ENCODE measurements at regions not wholly inside any gene's neighbourhood (a gene's known extent, or its start where the extent isn't known, plus 50 kb on each side); places are given as distances from the start of the nearest gene placed in this dataset.

DNA sequence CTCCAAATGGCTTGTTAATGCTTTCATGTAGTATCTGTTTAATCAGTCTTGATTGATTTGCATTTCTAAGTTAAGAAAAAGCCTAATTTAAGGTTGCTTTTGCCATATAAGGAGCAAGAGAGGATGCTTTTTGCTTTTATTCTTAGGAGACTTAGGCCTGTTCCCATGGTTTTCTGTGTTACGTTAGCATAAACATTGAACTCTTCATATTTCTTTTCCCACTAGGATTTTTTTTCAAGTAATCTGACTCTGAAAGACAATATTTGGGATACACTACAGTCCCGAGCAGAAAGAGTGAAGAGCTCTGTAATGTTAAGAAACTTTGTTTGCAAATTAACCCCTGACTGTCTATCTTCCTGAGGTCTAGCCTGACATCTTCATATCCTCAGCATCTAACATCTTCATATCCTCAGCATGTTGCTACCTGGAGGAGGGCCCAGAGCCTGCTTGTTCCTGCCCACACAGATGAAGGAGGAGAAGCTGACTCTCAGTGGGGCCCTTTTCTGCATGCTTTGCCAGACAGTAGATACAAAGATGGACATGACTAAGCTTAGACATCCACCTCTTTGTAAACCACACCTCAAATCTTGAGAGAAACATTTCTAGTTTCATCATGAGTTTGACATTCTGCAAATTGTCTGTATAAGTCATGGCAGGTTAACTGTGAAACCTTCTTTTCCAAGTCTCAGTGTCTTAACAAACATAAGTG, 86.2 kb upstream of the COL6A5 start:
- no peak for DNase-seq (ENCODE audit: low read depth, low spot score)

DNA sequence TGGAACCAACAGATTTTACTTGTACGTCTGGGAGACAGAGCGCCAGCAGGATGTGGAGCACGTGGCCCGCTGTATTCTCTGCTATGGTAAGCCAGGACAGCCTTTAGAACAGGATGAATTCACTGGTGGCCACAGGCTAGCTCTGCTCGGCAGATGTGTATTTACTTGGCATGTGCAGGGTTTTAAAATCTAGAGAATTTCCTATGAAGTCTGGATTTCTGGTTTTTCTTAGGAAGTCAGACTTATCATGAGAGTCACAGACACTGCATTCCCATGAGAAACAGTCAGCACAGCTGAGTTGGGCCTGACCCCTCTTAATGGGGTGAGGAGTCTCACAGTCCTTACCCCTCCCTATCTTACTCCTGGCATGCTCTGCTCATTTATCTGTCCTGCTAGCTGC, 84.6 kb upstream of the COL6A5 start:
- no peak for DNase-seq (ENCODE audit: low read depth, low spot score)

DNA sequence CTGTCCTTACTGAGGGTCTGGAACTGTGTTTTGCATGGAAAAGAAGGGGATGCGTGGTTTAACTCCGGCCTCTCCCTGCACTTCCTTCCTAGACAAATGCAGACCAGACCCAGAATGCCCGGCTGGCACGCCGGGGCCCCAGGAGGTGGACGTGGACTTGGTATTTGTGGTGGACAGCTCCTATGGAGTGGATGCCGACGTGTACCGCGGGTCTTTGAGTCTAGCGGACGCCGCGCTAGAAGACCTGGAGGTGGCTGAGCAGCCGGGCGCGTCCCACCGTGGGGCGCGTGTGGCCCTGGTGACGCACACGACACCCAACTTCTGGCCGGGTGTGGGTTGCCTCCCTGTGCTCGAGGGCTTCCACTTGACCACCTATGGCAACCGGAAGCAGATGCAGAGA, 81.8 kb upstream of the COL6A5 start:
- no peak for DNase-seq (ENCODE audit: low read depth, low spot score)

DNA sequence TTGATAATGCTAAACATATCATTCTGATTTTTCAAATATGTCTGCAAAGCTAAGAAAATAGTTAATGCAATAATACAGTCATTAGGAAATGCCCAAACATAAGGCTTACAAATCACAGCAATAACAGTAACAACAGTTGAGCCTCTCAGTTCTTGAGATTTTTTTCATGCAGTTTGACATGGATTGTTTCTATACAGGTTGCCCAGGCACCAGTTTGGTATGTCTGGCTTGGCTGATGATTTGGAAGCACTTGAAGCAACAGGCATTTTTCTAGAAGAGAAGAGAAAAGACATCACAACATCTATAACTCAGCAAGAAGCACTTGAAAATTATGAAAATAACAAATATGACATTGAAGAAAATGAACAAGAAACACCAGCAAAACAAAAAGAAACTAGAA, 78.7 kb upstream of the COL6A5 start:
- no peak for DNase-seq (ENCODE audit: low read depth, low spot score)

DNA sequence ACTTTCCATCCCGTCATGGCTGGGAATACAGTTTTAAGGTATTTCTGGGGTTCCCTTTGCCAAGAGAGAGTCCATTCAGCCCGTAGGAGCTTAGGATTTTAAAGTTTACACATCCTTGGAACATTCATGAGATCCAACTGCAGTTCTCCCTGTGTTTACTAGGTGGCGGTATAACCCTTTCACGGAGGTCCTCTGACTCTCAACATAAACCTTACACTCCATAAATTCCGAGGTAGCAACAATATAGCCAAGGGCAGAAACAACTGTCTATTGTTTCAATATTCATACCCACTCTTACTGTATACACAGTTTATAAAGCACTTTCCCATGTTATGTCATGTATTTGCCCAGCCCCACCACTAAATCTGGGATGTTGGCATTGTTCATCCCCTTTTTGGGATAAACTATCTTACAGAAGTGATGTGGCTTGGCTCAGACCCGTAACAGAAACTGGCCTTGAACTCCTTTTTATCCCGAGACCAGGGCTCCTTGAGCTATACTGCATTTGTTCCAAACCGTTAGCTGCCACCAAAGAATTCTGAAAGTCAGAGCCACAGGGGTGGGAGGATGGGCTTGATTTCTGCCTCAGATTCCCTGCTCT, 69.2 kb upstream of the COL6A5 start:
- peak; percentile 3 for DNase-seq (ENCODE audit: low read depth, low spot score)

DNA sequence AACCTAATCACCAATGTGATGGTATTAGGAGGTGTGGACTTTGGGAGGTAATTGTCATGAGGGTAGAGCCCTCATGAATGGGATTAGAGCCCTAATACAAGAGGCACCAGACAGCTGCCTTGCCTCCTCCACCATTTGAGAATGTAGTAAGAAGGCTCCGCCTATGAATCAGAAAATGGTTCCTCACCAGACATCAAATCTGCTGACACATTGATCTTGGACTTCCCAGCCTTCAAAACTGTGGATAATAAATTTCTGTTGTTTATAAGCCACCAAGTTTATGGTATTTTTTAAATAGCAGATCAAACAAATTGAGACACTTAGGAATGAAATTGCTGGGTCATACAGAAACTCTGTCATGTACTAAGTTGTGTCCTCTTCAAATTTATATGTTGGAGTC, 56.8 kb upstream of the COL6A5 start:
- DNase-seq (ENCODE audit: low read depth, low spot score) = no peak

DNA sequence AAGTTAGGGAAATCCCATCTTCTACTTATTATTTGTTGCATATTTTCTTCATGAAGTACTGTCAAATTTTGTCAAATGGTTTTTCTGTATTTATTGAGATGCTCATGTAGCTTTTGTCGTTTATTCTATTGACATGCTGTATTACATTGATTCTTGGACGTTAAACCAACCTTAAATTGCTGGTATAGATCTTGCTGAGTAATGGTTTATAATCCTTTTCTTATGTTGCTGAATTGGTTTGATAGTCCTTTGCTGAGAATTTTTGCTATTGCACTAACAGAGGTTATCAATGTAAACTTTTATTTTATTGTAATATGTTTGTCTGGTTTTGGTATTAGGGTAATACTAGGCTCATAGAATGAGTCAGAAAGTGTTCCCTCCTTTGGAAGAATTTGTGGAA, 54.3 kb upstream of the COL6A5 start:
- no peak for DNase-seq (ENCODE audit: low read depth, low spot score)

DNA sequence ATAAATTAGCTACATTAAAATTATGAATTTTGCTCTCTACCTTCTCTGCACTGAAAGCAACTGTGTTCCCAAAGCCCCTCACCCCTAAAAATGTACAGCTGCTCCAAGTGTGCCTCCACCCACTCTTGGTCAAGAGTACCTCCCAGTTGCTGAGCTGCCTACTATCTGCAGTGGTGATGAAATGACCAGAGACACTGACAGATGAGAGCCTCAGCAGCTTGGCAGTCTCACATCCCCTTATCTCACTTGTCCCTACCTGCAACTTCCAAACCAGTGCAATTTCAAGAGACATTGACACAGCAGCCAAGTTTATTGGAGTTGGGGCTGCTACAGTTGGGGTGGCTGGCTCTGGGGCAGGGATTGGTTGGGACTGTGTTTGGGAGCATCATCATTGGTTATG, 52.2 kb upstream of the COL6A5 start:
- DNase-seq (ENCODE audit: low read depth, low spot score) = no peak
